Neural progenitor cell (in vitro differentiated cells): ENCODE measurements at regions not wholly inside any gene's neighbourhood (a gene's known extent, or its start where the extent isn't known, plus 50 kb on each side); places are given as distances from the start of the nearest gene placed in this dataset.

Source experiments
- DNase-seq: peaks from one replicate; pipeline ENCODE4 v3.0.0-alpha.2; 2016; ENCODE audit warnings: low spot score
- H2AFZ ChIP-seq: fragments of 200-600 bp; sonication (generic); replicated peaks from 2 replicates; pipeline ENCODE4 v1.6.1; 2016; ENCODE audit warnings: antibody characterized with exemption
- H3F3A ChIP-seq: fragments of 200-600 bp; sonication (generic); 2 replicates; pipeline ENCODE4 v1.6.1; 2016; ENCODE audit warnings: antibody characterized with exemption, low read depth
- H3K27ac ChIP-seq: fragments of 200-600 bp; sonication (generic); 2 replicates; pipeline ENCODE4 v1.5.1; 2016; ENCODE audit warnings: mild to moderate bottlenecking
- H3K27me3 ChIP-seq: fragments of 200-600 bp; sonication (generic); 2 replicates; pipeline ENCODE4 v1.6.1; 2016; ENCODE audit warnings: mild to moderate bottlenecking, moderate library complexity
- H3K36me3 ChIP-seq: fragments of 200-600 bp; sonication (generic); 2 replicates; pipeline ENCODE4 v1.5.1; 2016
- H3K4me1 ChIP-seq: fragments of 200-600 bp; sonication (generic); 2 replicates; pipeline ENCODE4 v1.6.1; 2016; ENCODE audit warnings: mixed run types
- H3K4me2 ChIP-seq: fragments of 200-600 bp; sonication (generic); 2 replicates; pipeline ENCODE4 v1.6.1; 2016
- H3K4me3 ChIP-seq: fragments of 200-600 bp; sonication (generic); 2 replicates; pipeline ENCODE4 v1.5.1; 2016
- H3K79me2 ChIP-seq: fragments of 200-600 bp; sonication (generic); 2 replicates; pipeline ENCODE4 v1.6.1; 2016; ENCODE audit warnings: low read depth
- H3K9ac ChIP-seq: fragments of 200-600 bp; sonication (generic); 2 replicates; pipeline ENCODE4 v1.6.1; 2016
- H3K9me3 ChIP-seq: fragments of 200-600 bp; sonication (generic); 2 replicates; pipeline ENCODE4 v1.5.1; 2016; ENCODE audit warnings: low read depth
- H4K20me1 ChIP-seq: fragments of 200-600 bp; sonication (generic); 2 replicates; pipeline ENCODE4 v1.6.1; 2016; ENCODE audit warnings: low read depth
- H3K27ac Mint-ChIP-seq: 3 replicates; pipeline ENCODE4 v1.8.0; 2021; ENCODE audit warnings: mixed read lengths
- H3K27me3 Mint-ChIP-seq: 2 replicates; pipeline ENCODE4 v1.8.0; 2022; ENCODE audit warnings: low read depth, mild to moderate bottlenecking, inconsistent platforms, moderate library complexity, mixed read lengths; ENCODE audit not compliant: insufficient read depth
- H3K36me3 Mint-ChIP-seq: 3 replicates; pipeline ENCODE4 v1.8.0; 2021; ENCODE audit warnings: mixed read lengths
- H3K4me1 Mint-ChIP-seq: 3 replicates; pipeline ENCODE4 v1.8.0; 2021; ENCODE audit warnings: mixed read lengths
- H3K4me3 Mint-ChIP-seq: 3 replicates; pipeline ENCODE4 v1.8.0; 2021; ENCODE audit warnings: mild to moderate bottlenecking, moderate library complexity, mixed read lengths
- H3K9me3 Mint-ChIP-seq: 3 replicates; pipeline ENCODE4 v1.8.0; 2020; ENCODE audit warnings: mixed read lengths
- CTCF ChIP-seq: fragments of 200-600 bp; sonication (generic); IDR thresholded peaks from 2 replicates; pipeline ENCODE4 v1.5.1; 2017; ENCODE audit warnings: antibody characterized with exemption, mild to moderate bottlenecking
- EZH2 ChIP-seq: fragments of 200-600 bp; sonication (generic); IDR thresholded peaks from 2 replicates; pipeline ENCODE4 v1.6.1; 2017; ENCODE audit warnings: antibody characterized with exemption, mild to moderate bottlenecking, moderate library complexity
- EZH2phosphoT487 ChIP-seq: fragments of 200-600 bp; sonication (generic); IDR thresholded peaks from 2 replicates; pipeline ENCODE4 v1.6.1; 2017; ENCODE audit warnings: antibody characterized with exemption

- peaks cover 2% of the 10 kb centered on the region for H3K27me3 Mint-ChIP-seq
- H3K36me3 Mint-ChIP-seq = no peaks in the 10 kb centered on the region
- no peaks in the 10 kb centered on the region for H3K79me2 ChIP-seq
- no peak overlapping the region for H3K27ac ChIP-seq
- H2AFZ ChIP-seq = peak overlapping the region; percentile 14
- no peaks in the 10 kb centered on the region for H3K36me3 ChIP-seq
- no peak overlapping the region for H3K9ac ChIP-seq
- H3K4me1 Mint-ChIP-seq = peaks cover 24% of the 10 kb centered on the region
- no peaks in the 10 kb centered on the region for H4K20me1 ChIP-seq
- H3K27me3 ChIP-seq = no peaks in the 10 kb centered on the region
- no peak overlapping the region for H3K4me3 ChIP-seq
- no peak for DNase-seq
- no peak overlapping the region for H3K27ac Mint-ChIP-seq
- no peaks in the 10 kb centered on the region for H3K9me3 ChIP-seq
- no peak overlapping the region for H3K4me2 ChIP-seq
- peaks cover 5% of the 10 kb centered on the region for H3K9me3 Mint-ChIP-seq
- H3F3A ChIP-seq = no peaks in the 10 kb centered on the region
- TF ChIP-seq EZH2 (no peak), CTCF (no peak), EZH2phosphoT487 (no peak)
- H3K4me1 ChIP-seq = peaks cover 12% of the 10 kb centered on the region
- H3K4me3 Mint-ChIP-seq = no peak overlapping the region
Measured at GRCh38 chr11:38594895-38595294, 1996.9 kb upstream of the RAG2 start.

- H3F3A ChIP-seq = no peaks in the 10 kb centered on the region
- H4K20me1 ChIP-seq = no peaks in the 10 kb centered on the region
- peaks cover 8% of the 10 kb centered on the region for H3K4me1 ChIP-seq
- no peak overlapping the region for H3K9ac ChIP-seq
- peaks cover 5% of the 10 kb centered on the region for H3K9me3 Mint-ChIP-seq
- no peaks in the 10 kb centered on the region for H3K79me2 ChIP-seq
- peaks cover 2% of the 10 kb centered on the region for H3K27me3 Mint-ChIP-seq
- H3K4me3 Mint-ChIP-seq = no peak overlapping the region
- H3K27me3 ChIP-seq = no peaks in the 10 kb centered on the region
- no peaks in the 10 kb centered on the region for H3K36me3 Mint-ChIP-seq
- H3K4me3 ChIP-seq = no peak overlapping the region
- H3K4me1 Mint-ChIP-seq = peaks cover 13% of the 10 kb centered on the region
- no peak overlapping the region for H3K27ac Mint-ChIP-seq
- no peak overlapping the region for H3K27ac ChIP-seq
- no peaks in the 10 kb centered on the region for H3K9me3 ChIP-seq
- H3K36me3 ChIP-seq = no peaks in the 10 kb centered on the region
- H2AFZ ChIP-seq = no peak overlapping the region
- no peak for TF ChIP-seq EZH2phosphoT487
- TF ChIP-seq CTCF = no peak
- no peak for TF ChIP-seq EZH2
- H3K4me2 ChIP-seq = no peak overlapping the region
- DNase-seq = no peak
Measured at GRCh38 chr11:38593649-38594048, 1995.6 kb upstream of the RAG2 start.

- no peak overlapping the region for H3K4me2 ChIP-seq
- H3K9ac ChIP-seq = no peak overlapping the region
- Mint-ChIP-seq H3K27me3 (peaks cover 3% of the 10 kb centered on the region), H3K4me3 (no peak overlapping the region), H3K9me3 (peaks cover 7% of the 10 kb centered on the region), H3K27ac (no peak overlapping the region), H3K4me1 (no peaks in the 10 kb centered on the region), H3K36me3 (peaks cover 3% of the 10 kb centered on the region)
- H3K27ac ChIP-seq = no peak overlapping the region
- H2AFZ ChIP-seq = no peak overlapping the region
- no peaks in the 10 kb centered on the region for H4K20me1 ChIP-seq
- H3K4me1 ChIP-seq = no peaks in the 10 kb centered on the region
- TF ChIP-seq EZH2 (no peak), CTCF (no peak), EZH2phosphoT487 (no peak)
- H3K9me3 ChIP-seq = no peaks in the 10 kb centered on the region
- no peak for DNase-seq
- H3K4me3 ChIP-seq = no peak overlapping the region
- no peaks in the 10 kb centered on the region for H3F3A ChIP-seq
- no peaks in the 10 kb centered on the region for H3K79me2 ChIP-seq
- H3K36me3 ChIP-seq = no peaks in the 10 kb centered on the region
- no peaks in the 10 kb centered on the region for H3K27me3 ChIP-seq
Measured at GRCh38 chr11:38582756-38583155, 1984.7 kb upstream of the RAG2 start.

- Histone ChIP-seq H3K27ac (no peak overlapping the region), H3K4me2 (no peak overlapping the region), H3K9ac (no peak overlapping the region), H3K79me2 (no peaks in the 10 kb centered on the region), H3K36me3 (no peaks in the 10 kb centered on the region), H3K4me1 (no peaks in the 10 kb centered on the region), H4K20me1 (no peaks in the 10 kb centered on the region), H3K9me3 (no peaks in the 10 kb centered on the region), H2AFZ (no peak overlapping the region), H3K27me3 (no peaks in the 10 kb centered on the region), H3K4me3 (no peak overlapping the region), H3F3A (no peaks in the 10 kb centered on the region)
- Mint-ChIP-seq H3K27me3 (peaks cover 3% of the 10 kb centered on the region), H3K27ac (no peak overlapping the region), H3K36me3 (peaks cover 3% of the 10 kb centered on the region), H3K9me3 (peaks cover 12% of the 10 kb centered on the region), H3K4me3 (no peak overlapping the region), H3K4me1 (no peaks in the 10 kb centered on the region)
- TF ChIP-seq CTCF = no peak
- no peak for TF ChIP-seq EZH2phosphoT487
- TF ChIP-seq EZH2 = no peak
- DNase-seq = no peak
Measured at GRCh38 chr11:38582151-38582550, 1984.1 kb upstream of the RAG2 start.
